GM23338 (cell line): ENCODE measurements at regions not wholly inside any gene's neighbourhood (a gene's known extent, or its start where the extent isn't known, plus 50 kb on each side); places are given as distances from the start of the nearest gene placed in this dataset.

Experiments used
- ATAC-seq: fragments of 200-7000 bp; cut with Tn5 transposase; 3 replicates; pipeline ENCODE4 v1.9.1; 2020
- DNase-seq: peaks from one replicate; pipeline ENCODE4 v3.0.0-alpha.2; 2015; ENCODE audit warnings: low spot score
- H2AFZ ChIP-seq: fragments of 200-600 bp; sonication (generic); 2 replicates; pipeline ENCODE4 v1.8.0; 2016; ENCODE audit warnings: antibody characterized with exemption, mild to moderate bottlenecking, moderate library complexity
- H3F3A ChIP-seq: fragments of 200-600 bp; sonication (generic); replicated peaks from 2 replicates; pipeline ENCODE4 v1.8.0; 2017; ENCODE audit warnings: antibody characterized with exemption, mixed run types, low read depth
- H3K27ac ChIP-seq: fragments of 200-600 bp; sonication (generic); 2 replicates; pipeline ENCODE4 v1.6.1; 2016; ENCODE audit warnings: low read depth
- H3K27me3 ChIP-seq: fragments of 200-600 bp; sonication (generic); 2 replicates; pipeline ENCODE4 v1.8.0; 2016; ENCODE audit warnings: mild to moderate bottlenecking, mixed run types, moderate library complexity; ENCODE audit not compliant: insufficient read depth
- H3K36me3 ChIP-seq: fragments of 200-600 bp; sonication (generic); 2 replicates; pipeline ENCODE4 v1.8.0; 2016; ENCODE audit warnings: mild to moderate bottlenecking; ENCODE audit not compliant: insufficient read depth
- H3K4me1 ChIP-seq: fragments of 200-600 bp; sonication (generic); 2 replicates; pipeline ENCODE4 v1.8.0; 2016; ENCODE audit warnings: mild to moderate bottlenecking, moderate library complexity; ENCODE audit not compliant: insufficient read depth
- H3K4me2 ChIP-seq: fragments of 200-600 bp; sonication (generic); 2 replicates; pipeline ENCODE4 v1.7.1; 2017; ENCODE audit warnings: mixed run types
- H3K4me3 ChIP-seq: fragments of 200-600 bp; sonication (generic); 2 replicates; pipeline ENCODE4 v1.6.1; 2016; ENCODE audit warnings: mixed run types
- H3K79me2 ChIP-seq: fragments of 200-600 bp; sonication (generic); replicated peaks from 2 replicates; pipeline ENCODE4 v1.8.0; 2017; ENCODE audit warnings: mild to moderate bottlenecking; ENCODE audit not compliant: insufficient read depth
- H3K9me2 ChIP-seq: fragments of 200-600 bp; sonication (generic); 2 replicates; pipeline ENCODE4 v1.8.0; 2017; ENCODE audit not compliant: insufficient read depth
- H4K20me1 ChIP-seq: fragments of 200-600 bp; sonication (generic); replicated peaks from 2 replicates; pipeline ENCODE4 v1.8.0; 2017; ENCODE audit warnings: mild to moderate bottlenecking; ENCODE audit not compliant: insufficient read depth
- H3K27ac Mint-ChIP-seq: 2 replicates; pipeline ENCODE4 v1.8.0; 2020; ENCODE audit warnings: inconsistent platforms, mild to moderate bottlenecking, moderate library complexity, mixed read lengths
- H3K27me3 Mint-ChIP-seq: 3 replicates; pipeline ENCODE4 v1.8.0; 2022; ENCODE audit warnings: low read depth, mild to moderate bottlenecking, moderate library complexity, mixed read lengths, inconsistent platforms; ENCODE audit not compliant: insufficient read depth, poor library complexity
- H3K36me3 Mint-ChIP-seq: 3 replicates; pipeline ENCODE4 v1.8.0; 2021; ENCODE audit warnings: low read depth, mild to moderate bottlenecking, inconsistent platforms, moderate library complexity, mixed read lengths
- H3K4me1 Mint-ChIP-seq: 3 replicates; pipeline ENCODE4 v1.8.0; 2020; ENCODE audit warnings: mild to moderate bottlenecking, inconsistent platforms, mixed read lengths
- H3K4me3 Mint-ChIP-seq: 3 replicates; pipeline ENCODE4 v1.8.0; 2021; ENCODE audit warnings: moderate library complexity, mild to moderate bottlenecking, inconsistent platforms, mixed read lengths
- H3K9me3 Mint-ChIP-seq: 3 replicates; pipeline ENCODE4 v1.8.0; 2020; ENCODE audit warnings: moderate library complexity, mild to moderate bottlenecking, inconsistent platforms, mixed read lengths
- CREB1 ChIP-seq: fragments of 250-450 bp; sonication (Bioruptor Pico); IDR thresholded peaks from 2 replicates; pipeline ENCODE4 v1.5.0; 2020; ENCODE audit warnings: low read depth, mild to moderate bottlenecking, moderate library complexity
- CTCF ChIP-seq, 2 experiments: fragments of 200-600 bp in 1 of 2; sonication (generic) in 1 of 2; conservative IDR thresholded peaks; 2 replicates each; pipeline versions ENCODE4 v1.5.1 to v1.6.1; 2016 to 2017; ENCODE audit warnings: antibody characterized with exemption in 2 of 2, low read depth in 2 of 2, mild to moderate bottlenecking in 2 of 2, moderate library complexity in 1 of 2
- ETS1 ChIP-seq: IDR thresholded peaks from 2 replicates; pipeline ENCODE4 v1.6.1; 2016; ENCODE audit warnings: antibody characterized with exemption
- EZH2 ChIP-seq: fragments of 200-600 bp; sonication (generic); IDR thresholded peaks from one replicate; pipeline ENCODE4 v1.8.0; 2017; ENCODE audit warnings: antibody characterized with exemption, mild to moderate bottlenecking, low read depth; ENCODE audit not compliant: unreplicated experiment
- EZH2phosphoT487 ChIP-seq: fragments of 200-600 bp; sonication (generic); IDR thresholded peaks from one replicate; pipeline ENCODE4 v1.8.1; 2018; ENCODE audit warnings: antibody characterized with exemption; ENCODE audit not compliant: unreplicated experiment
- JUNB ChIP-seq: IDR thresholded peaks from one replicate; pipeline ENCODE4 v1.6.1; 2016; ENCODE audit warnings: antibody characterized with exemption; ENCODE audit not compliant: unreplicated experiment
- NANOG ChIP-seq: IDR thresholded peaks from 2 replicates; pipeline ENCODE4 v1.6.1; 2016; ENCODE audit warnings: antibody characterized with exemption, borderline replicate concordance
- POLR2AphosphoS5 ChIP-seq: IDR thresholded peaks from 2 replicates; pipeline ENCODE4 v1.6.1; 2016; ENCODE audit warnings: antibody characterized with exemption, low read depth
- REST ChIP-seq: IDR thresholded peaks from one replicate; pipeline ENCODE4 v1.6.1; 2018; ENCODE audit warnings: antibody characterized with exemption; ENCODE audit not compliant: unreplicated experiment
- STAT1 ChIP-seq: IDR thresholded peaks from one replicate; pipeline ENCODE4 v1.6.1; 2016; ENCODE audit warnings: antibody characterized with exemption; ENCODE audit not compliant: unreplicated experiment
- ZNF114 ChIP-seq: fragments of 250-450 bp; sonication (Bioruptor Pico); IDR thresholded peaks from 2 replicates; pipeline ENCODE4 v1.5.0; 2020; ENCODE audit warnings: mild to moderate bottlenecking, moderate library complexity
- ZNF331 ChIP-seq: fragments of 250-450 bp; sonication (Bioruptor Pico); IDR thresholded peaks from 2 replicates; pipeline ENCODE4 v1.5.0; 2020; ENCODE audit warnings: low read depth, mild to moderate bottlenecking, moderate library complexity
- ZNF462 ChIP-seq: fragments of 250-450 bp; sonication (Bioruptor Pico); IDR thresholded peaks from 2 replicates; pipeline ENCODE4 v1.5.0; 2020; ENCODE audit warnings: mild to moderate bottlenecking, moderate library complexity

- Mint-ChIP-seq H3K9me3 (peaks cover 62% of the 10 kb centered on the region), H3K4me1 (no peaks in the 10 kb centered on the region), H3K4me3 (no peak overlapping the region), H3K27ac (no peak overlapping the region), H3K27me3 (peaks cover 1% of the 10 kb centered on the region), H3K36me3 (no peaks in the 10 kb centered on the region)
- H4K20me1 ChIP-seq: no peaks in the 10 kb centered on the region
- H3K36me3 ChIP-seq: no peaks in the 10 kb centered on the region
- no peak for ATAC-seq
- no peak overlapping the region for H2AFZ ChIP-seq
- H3K27ac ChIP-seq: no peak overlapping the region
- no peaks in the 10 kb centered on the region for H3F3A ChIP-seq
- H3K9me2 ChIP-seq: no peaks in the 10 kb centered on the region
- no peaks in the 10 kb centered on the region for H3K79me2 ChIP-seq
- H3K27me3 ChIP-seq: no peaks in the 10 kb centered on the region
- no peak for TF ChIP-seq ETS1
- TF ChIP-seq EZH2phosphoT487: no peak
- TF ChIP-seq CREB1: no peak
- no peak for TF ChIP-seq NANOG
- no peak for TF ChIP-seq STAT1
- TF ChIP-seq ZNF462 (CRISPR knock-in tag): no peak
- no peak for TF ChIP-seq EZH2
- TF ChIP-seq POLR2AphosphoS5: no peak
- TF ChIP-seq ZNF331 (CRISPR knock-in tag): no peak
- TF ChIP-seq JUNB: no peak
- TF ChIP-seq REST: no peak
- TF ChIP-seq ZNF114 (CRISPR knock-in tag): no peak
- no peak for TF ChIP-seq CTCF (conservative IDR thresholded peaks at IDR 0.05; ENCODE audit: low read depth in 2 of 2)
- no peak for DNase-seq
- H3K4me1 ChIP-seq: no peaks in the 10 kb centered on the region
- H3K4me2 ChIP-seq: no peak overlapping the region
- no peak overlapping the region for H3K4me3 ChIP-seq
Measured at GRCh38 chr16:76713191-76713590, 436.0 kb downstream of the CNTNAP4 start.
